ENCODE measurements at regions not wholly inside any gene's neighbourhood (a gene's known extent, or its start where the extent isn't known, plus 50 kb on each side); places are given as distances from the start of the nearest gene placed in this dataset.

DNA sequence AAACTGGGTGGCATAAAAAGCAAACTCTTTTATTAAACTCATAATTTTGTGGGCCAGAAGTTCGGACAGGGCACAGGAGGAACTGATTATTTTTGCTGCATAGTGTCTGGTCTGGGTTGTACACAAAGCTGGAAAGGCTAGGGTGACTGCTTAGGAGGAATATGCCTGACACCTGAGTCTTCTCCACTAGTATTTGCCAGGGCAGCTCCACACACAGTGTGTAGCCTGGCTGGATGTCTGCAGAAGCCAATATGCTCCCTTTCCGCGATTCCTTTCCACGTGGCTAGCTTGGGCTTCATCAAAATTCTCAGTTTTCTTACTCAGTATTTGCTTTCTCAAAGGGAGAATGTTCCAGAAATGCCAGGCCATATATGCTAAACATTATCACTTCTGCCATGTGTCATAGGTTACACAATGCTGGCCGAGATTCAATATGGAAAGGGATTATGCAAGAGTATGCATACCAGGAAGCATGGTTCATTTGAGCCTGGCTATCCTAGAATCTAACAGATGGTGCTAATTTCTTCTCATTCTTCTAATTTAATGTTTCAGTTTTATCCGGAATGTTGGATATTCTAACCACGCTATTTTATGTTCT is 142.7 kb upstream of the DOK6 start:
- TF ChIP-seq, protein P1, sequence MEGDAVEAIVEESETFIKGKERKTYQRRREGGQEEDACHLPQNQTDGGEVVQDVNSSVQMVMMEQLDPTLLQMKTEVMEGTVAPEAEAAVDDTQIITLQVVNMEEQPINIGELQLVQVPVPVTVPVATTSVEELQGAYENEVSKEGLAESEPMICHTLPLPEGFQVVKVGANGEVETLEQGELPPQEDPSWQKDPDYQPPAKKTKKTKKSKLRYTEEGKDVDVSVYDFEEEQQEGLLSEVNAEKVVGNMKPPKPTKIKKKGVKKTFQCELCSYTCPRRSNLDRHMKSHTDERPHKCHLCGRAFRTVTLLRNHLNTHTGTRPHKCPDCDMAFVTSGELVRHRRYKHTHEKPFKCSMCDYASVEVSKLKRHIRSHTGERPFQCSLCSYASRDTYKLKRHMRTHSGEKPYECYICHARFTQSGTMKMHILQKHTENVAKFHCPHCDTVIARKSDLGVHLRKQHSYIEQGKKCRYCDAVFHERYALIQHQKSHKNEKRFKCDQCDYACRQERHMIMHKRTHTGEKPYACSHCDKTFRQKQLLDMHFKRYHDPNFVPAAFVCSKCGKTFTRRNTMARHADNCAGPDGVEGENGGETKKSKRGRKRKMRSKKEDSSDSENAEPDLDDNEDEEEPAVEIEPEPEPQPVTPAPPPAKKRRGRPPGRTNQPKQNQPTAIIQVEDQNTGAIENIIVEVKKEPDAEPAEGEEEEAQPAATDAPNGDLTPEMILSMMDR (IDR thresholded peaks at IDR 0.05) = no peak
- peak; percentile 82 for ATAC-seq (ENCODE audit: low FRiP score)
- DNase-seq (ENCODE audit: low spot score) = no peak

DNA sequence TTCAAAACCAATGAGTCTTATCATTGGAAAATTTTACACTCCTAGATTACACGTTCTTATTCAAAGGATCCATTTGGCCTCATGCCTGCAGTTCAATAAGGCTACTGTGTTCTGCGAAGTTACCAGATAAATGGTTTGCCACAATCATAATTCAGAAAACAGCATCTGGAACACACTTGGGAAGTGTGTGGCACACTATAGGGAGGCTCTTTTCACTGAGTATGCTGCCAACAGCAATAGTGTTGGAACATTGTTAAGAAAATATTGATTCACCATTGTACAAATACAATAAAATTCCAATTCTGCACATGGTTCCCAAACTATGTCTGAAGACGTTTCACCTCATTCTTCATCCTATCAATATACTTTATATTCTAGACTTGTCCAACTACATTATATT is 141.4 kb upstream of the DOK6 start:
- TF ChIP-seq, protein P1 (IDR thresholded peaks at IDR 0.05) = no peak
- DNase-seq (ENCODE audit: low spot score) = no peak
- ATAC-seq (ENCODE audit: low FRiP score) = no peak

DNA sequence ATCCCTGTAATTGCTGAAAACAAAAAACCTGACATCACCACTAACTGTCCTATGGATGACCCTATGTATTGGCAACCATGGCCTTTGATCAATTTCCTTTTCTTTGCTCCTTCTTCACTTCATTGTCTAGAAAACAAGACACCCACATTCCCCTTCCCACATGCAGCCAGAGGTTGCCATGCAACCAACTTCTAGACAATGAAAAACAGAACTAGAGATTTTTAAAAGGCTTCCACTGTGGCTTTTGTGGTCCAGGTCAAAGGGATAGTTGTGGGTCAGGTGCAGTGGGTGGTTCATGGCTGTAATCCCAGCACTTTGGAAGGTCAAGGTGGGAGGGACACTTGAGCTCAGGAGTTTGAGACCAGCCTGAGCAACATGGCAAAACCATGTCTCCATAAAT is 139.3 kb upstream of the DOK6 start:
- no peak for ATAC-seq (ENCODE audit: low FRiP score)
- TF ChIP-seq, protein P1 (IDR thresholded peaks at IDR 0.05) = no peak

DNA sequence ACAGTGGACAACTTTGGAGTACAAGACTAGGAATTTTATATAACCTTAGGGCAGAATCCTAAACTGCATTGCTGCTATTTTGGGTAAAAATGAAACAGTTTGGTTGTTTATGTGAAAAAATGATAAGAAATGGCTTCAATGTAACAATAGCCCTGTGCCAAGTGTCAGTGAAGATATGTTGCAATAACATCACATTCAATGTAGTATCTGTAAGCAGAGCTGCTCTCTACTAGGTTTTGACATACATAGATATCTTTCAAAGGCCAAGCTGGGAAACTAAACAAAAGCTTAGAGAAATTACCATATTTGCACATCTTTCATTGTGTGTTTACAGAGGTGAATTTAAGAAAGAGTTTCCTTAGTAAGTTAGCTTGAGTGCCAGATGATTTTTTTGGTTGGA is 135.0 kb upstream of the DOK6 start:
- TF ChIP-seq, protein P1 (IDR thresholded peaks at IDR 0.05) = no peak
- ATAC-seq (ENCODE audit: low FRiP score) (no peak), DNase-seq (ENCODE audit: low spot score) (no peak)

More for the DNA sequence above, 139.3 kb upstream of the DOK6 start:
- no peak for DNase-seq (ENCODE audit: low spot score)

DNA sequence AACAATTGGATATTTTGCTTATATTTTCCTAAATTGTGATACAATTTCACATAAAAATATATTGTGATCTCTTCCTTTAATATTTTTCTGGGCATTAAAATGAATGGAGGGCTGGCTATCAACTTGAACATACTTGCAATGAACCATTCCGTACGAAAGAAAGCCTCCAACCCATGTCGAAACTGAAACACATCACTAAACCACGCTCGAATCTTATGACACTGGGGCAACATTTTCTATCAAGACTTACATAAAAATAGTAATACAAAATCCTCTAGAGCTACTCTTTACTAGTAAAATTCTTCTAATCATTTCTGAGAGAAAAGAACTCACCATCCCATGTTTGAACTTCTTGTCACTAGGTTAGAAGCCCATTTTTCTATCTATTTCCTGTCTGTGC is 132.8 kb upstream of the DOK6 start:
- ATAC-seq (ENCODE audit: low FRiP score) = no peak
- TF ChIP-seq, protein P1 (IDR thresholded peaks at IDR 0.05) = no peak
- no peak for DNase-seq (ENCODE audit: low spot score)

DNA sequence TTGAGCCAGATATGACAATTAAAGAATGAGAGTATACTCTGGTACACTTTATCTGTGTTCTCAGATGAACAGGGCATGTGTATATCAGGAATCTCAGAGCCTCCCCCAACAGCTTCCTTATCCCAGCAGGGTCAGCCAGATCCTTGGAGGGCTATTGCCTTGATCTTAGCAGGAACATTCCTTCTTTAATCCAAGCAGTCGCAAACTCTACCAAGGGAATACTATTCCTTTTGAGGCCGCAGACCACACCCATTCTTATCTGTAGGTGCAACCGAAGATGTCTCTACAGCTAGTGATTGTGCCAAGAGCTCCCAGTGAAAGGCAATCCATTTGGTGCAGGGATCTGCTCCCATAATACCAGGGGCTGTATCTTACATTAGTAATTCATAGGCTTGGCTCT is 118.3 kb upstream of the DOK6 start:
- TF ChIP-seq, protein P1 (IDR thresholded peaks at IDR 0.05) = no peak
- DNase-seq (ENCODE audit: low spot score) (no peak), ATAC-seq (ENCODE audit: low FRiP score) (no peak)

DNA sequence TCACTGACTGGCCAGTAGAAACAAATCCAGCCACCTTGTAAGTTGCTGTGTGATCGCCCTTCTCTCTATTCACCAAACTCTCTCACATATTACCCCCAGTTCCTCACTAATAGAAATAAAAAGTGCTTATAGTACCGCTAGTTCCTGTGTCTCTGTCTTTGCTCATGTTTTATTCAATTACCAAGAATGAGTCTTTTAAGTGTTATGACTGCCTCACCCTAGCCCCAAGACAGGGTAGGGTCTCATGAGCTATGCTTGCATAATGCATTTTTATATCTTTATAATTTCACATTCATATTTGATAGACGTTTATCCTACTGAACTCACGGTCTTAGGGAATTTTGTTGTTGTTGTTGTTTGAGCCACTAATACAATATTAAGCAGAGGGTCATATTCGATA is 109.6 kb upstream of the DOK6 start:
- TF ChIP-seq, protein P1 (IDR thresholded peaks at IDR 0.05) = no peak
- ATAC-seq (ENCODE audit: low FRiP score) = no peak
- DNase-seq (ENCODE audit: low spot score) = no peak

Data from omental fat pad (tissue), 3 donors.